ENCODE measurements at regions not wholly inside any gene's neighbourhood (a gene's known extent, or its start where the extent isn't known, plus 50 kb on each side); places are given as distances from the start of the nearest gene placed in this dataset.

DNA sequence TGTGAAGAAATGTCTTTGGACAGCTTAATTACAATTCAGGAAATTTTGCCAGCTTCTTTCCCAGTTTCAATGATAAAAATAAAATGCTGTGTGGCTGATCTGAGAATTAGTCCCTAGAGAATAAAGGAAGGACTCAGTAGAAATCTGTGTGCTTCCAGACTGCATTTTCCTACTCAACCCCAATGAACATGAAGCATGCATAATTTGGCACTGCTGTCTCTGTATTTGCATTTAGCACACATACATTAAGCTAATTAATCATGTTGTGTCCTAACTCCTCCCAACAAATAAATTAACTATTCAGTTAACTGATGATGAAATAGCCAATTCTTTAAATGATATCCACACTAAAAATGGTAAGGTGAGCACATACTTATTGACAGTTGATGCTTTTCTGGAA, 380.0 kb upstream of the RORB start:
- H3K4ac ChIP-seq (ENCODE audit: low read depth, low read length) = no peak overlapping the region

More for the DNA sequence above, 380.0 kb upstream of the RORB start:
- ATAC-seq (ENCODE audit: low read depth) (no peak), DNase-seq (no peak)
- Histone ChIP-seq H3K23ac (ENCODE audit: low read depth, low read length) (no peak overlapping the region), H3K9me3 (ENCODE audit: control insufficient read depth, insufficient read depth, low read length) (peaks cover 2% of the 10 kb centered on the region; the same call in 1 of the 2 replicates), H2AK5ac (ENCODE audit: low read depth, low read length) (no peak overlapping the region), H3K9ac (ENCODE audit: low read depth, low read length) (no peak overlapping the region), H2AK9ac (replicated peaks; ENCODE audit: low read depth, low read length, poor library complexity) (no peak overlapping the region), H4K20me1 (ENCODE audit: insufficient read depth, low read length) (no peaks in the 10 kb centered on the region), H4K8ac (ENCODE audit: low read depth in 2 of 2, low read length in 2 of 2) (no peak overlapping the region), H3K27ac (ENCODE audit: insufficient read depth, low read length) (no peak overlapping the region), H3K27me3 (ENCODE audit: control insufficient read depth, insufficient read depth, low read length) (no peaks in the 10 kb centered on the region), H3K4me2 (ENCODE audit: low read depth, low read length) (no peak overlapping the region), H4K91ac (ENCODE audit: insufficient read depth, low read depth, low read length) (no peak overlapping the region), H3K4me1 (ENCODE audit: control insufficient read depth, insufficient read depth, low read length) (no peaks in the 10 kb centered on the region), H3K56ac (ENCODE audit: extremely low read depth, insufficient read depth, low read length) (no peak overlapping the region), H3K79me1 (ENCODE audit: low read depth in 1 of 2, low read length in 2 of 2) (no peaks in the 10 kb centered on the region), H3K4me3 (ENCODE audit: insufficient read depth, low read depth, low read length) (no peak overlapping the region), H2BK5ac (ENCODE audit: low read depth, low read length, poor library complexity, severe bottlenecking) (no peak overlapping the region), H3K18ac (ENCODE audit: low read depth, low read length) (no peak overlapping the region), H3K9me1 (ENCODE audit: insufficient read depth, low read length) (no peaks in the 10 kb centered on the region), H3K14ac (replicated peaks; ENCODE audit: low read depth, low read length) (no peak overlapping the region), H2BK15ac (ENCODE audit: low read depth, low read length) (no peak overlapping the region), H2BK20ac (ENCODE audit: low read depth, low read length) (no peak overlapping the region), H2BK120ac (ENCODE audit: low read depth, low read length) (no peak overlapping the region), H3K36me3 (ENCODE audit: control insufficient read depth, insufficient read depth, low read length) (no peaks in the 10 kb centered on the region), H2AFZ (replicated peaks; ENCODE audit: low read length, poor library complexity) (no peak overlapping the region), H4K5ac (ENCODE audit: low read depth, low read length) (no peak overlapping the region)
- dilution Hi-C loops (cut with HindIII; ENCODE audit: low sequenced_read_pairs, unreplicated experiment) = no loop called here
- POLR2A ChIA-PET (ENCODE audit: unreplicated experiment) = no interaction called here
- intact Hi-C loops (cut with micrococcal nuclease) = no loop called here
- no TSS peak for BruUV-seq (replicated peaks)
- CTCF ChIA-PET = no interaction called here
- TF ChIP-seq FOS (IDR thresholded peaks at IDR 0.05; ENCODE audit: low read depth, low read length) (no peak), RCOR1 (IDR thresholded peaks at IDR 0.05; ENCODE audit: insufficient replicate concordance, low read length) (no peak), BHLHE40 (IDR thresholded peaks at IDR 0.05; ENCODE audit: low read depth, low read length) (no peak), POLR2A (IDR thresholded peaks at IDR 0.05; ENCODE audit: low read depth, low read length) (no peak), RAD21 (IDR thresholded peaks at IDR 0.05; ENCODE audit: low read length) (no peak), SMC3 (IDR thresholded peaks at IDR 0.05; ENCODE audit: low read depth, low read length) (no peak), MAFK (IDR thresholded peaks at IDR 0.05; ENCODE audit: low read depth, low read length) (no peak), CEBPB (IDR thresholded peaks at IDR 0.05; ENCODE audit: low read depth, low read length) (no peak)
- TF ChIP-seq, protein P1, sequence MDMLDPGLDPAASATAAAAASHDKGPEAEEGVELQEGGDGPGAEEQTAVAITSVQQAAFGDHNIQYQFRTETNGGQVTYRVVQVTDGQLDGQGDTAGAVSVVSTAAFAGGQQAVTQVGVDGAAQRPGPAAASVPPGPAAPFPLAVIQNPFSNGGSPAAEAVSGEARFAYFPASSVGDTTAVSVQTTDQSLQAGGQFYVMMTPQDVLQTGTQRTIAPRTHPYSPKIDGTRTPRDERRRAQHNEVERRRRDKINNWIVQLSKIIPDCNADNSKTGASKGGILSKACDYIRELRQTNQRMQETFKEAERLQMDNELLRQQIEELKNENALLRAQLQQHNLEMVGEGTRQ (IDR thresholded peaks at IDR 0.05; ENCODE audit: low read depth, low read length) = no peak
- in situ Hi-C loops (cut with MboI; ENCODE audit: low sequenced_read_pairs) = no loop called here

Data from IMR-90 (cell line).